HCT116 (cell line): ENCODE measurements at regions not wholly inside any gene's neighbourhood (a gene's known extent, or its start where the extent isn't known, plus 50 kb on each side); places are given as distances from the start of the nearest gene placed in this dataset.
"Not testable (repeated sequence)": the region's sequence is repeated elsewhere in the genome, so short reads cannot be mapped to it uniquely, and the experiment has no call there.

Experiments used
- ATAC-seq: fragments of 200-7000 bp; cut with Tn5 transposase; 2 replicates; pipeline ENCODE4 v1.9.1; 2020; ENCODE audit warnings: mild to moderate bottlenecking, moderate library complexity
- BruUV-seq: library from RNA; stranded (reverse); fragments of 400-500 nt; replicated peaks from 2 replicates; lab custom pipeline; 2021; lab: Mats Ljungman, UMichigan
- CTCF ChIA-PET: fragments of 300-600 bp; sonication (Branson Sonifier 250); formaldehyde crosslinking; loops from one replicate; lab custom pipeline; 2021; ENCODE audit warnings: antibody characterized with exemption; lab: Charles Lee
- POLR2A ChIA-PET: fragments of 300-600, 350-600 bp; sonication (Branson Sonifier 250); formaldehyde crosslinking; loops from one replicate; lab custom pipeline; 2021; ENCODE audit warnings: antibody characterized with exemption; lab: Charles Lee
- RAD21 ChIA-PET, 2 experiments: fragments of 300-600 bp; sonication (Branson Sonifier 250); formaldehyde crosslinking; loops; one replicate each; lab custom pipeline; 2023; ENCODE audit warnings: low total read pairs in 2 of 2; ENCODE audit not compliant: uncharacterized antibody in 2 of 2, unreplicated experiment in 2 of 2, low non-redundant PET in 1 of 2; lab: Charles Lee
- DNase-seq: peaks from one replicate; pipeline ENCODE4 v3.0.0-alpha.2; 2010; ENCODE audit warnings: low read depth, low spot score
- H2AFZ ChIP-seq: fragments of 200-600 bp; shearing (Covaris generic), sonication (generic); 2 replicates; pipeline ENCODE4 v1.6.1; 2017; ENCODE audit warnings: low read depth, mixed run types, mixed read lengths, antibody characterized with exemption, low read length; ENCODE audit not compliant: poor library complexity, severe bottlenecking
- H3K27ac ChIP-seq: 2 replicates; pipeline ENCODE4 v1.5.1; 2012; ENCODE audit warnings: low read depth, low read length
- H3K27me3 ChIP-seq: fragments of 200-600 bp; sonication (generic); 2 replicates; pipeline ENCODE4 v1.6.1; 2016; ENCODE audit warnings: mixed run types, low read length, mixed read lengths; ENCODE audit not compliant: insufficient read depth
- H3K36me3 ChIP-seq, 2 experiments: fragments of 200-500 bp in 1 of 2; fragments of 200-600 bp in 1 of 2; sonication (Bioruptor generic) in 1 of 2; sonication (generic) in 1 of 2; 2 replicates each; pipeline versions ENCODE4 v1.5.1 to v1.6.1; 2014 to 2016; ENCODE audit warnings: low read length in 2 of 2, inconsistent platforms in 1 of 2, mixed read lengths in 1 of 2, mixed run types in 1 of 2; ENCODE audit not compliant: insufficient read depth in 2 of 2, control insufficient read depth in 1 of 2
- H3K4me1 ChIP-seq, 2 experiments: fragments of 200-600 bp in 1 of 2; sonication (generic) in 1 of 2; 2 replicates each; pipeline versions ENCODE4 v1.5.1 to v1.6.1; 2012 to 2017; ENCODE audit warnings: low read length in 2 of 2, inconsistent platforms in 1 of 2, mild to moderate bottlenecking in 1 of 2, mixed read lengths in 1 of 2, mixed run types in 1 of 2, moderate library complexity in 1 of 2; ENCODE audit not compliant: insufficient read depth in 2 of 2, control insufficient read depth in 1 of 2
- H3K4me2 ChIP-seq: fragments of 200-600 bp; sonication (generic); 2 replicates; pipeline ENCODE4 v1.6.1; 2017; ENCODE audit warnings: mixed run types, low read length, mixed read lengths
- H3K4me3 ChIP-seq, 2 experiments: fragments of 200-600 bp in 1 of 2; sonication (generic) in 1 of 2; replicated peaks in 1 of 2; 2 replicates each; pipeline ENCODE4 v1.5.1; 2011 to 2016; ENCODE audit warnings: low read length in 2 of 2, control low read depth in 1 of 2, low read depth in 1 of 2, mild to moderate bottlenecking in 1 of 2, mixed read lengths in 1 of 2, mixed run types in 1 of 2
- H3K79me2 ChIP-seq: fragments of 200-600 bp; sonication (generic); 2 replicates; pipeline ENCODE4 v1.6.1; 2017; ENCODE audit warnings: mild to moderate bottlenecking, mixed run types, low read length, moderate library complexity, mixed read lengths; ENCODE audit not compliant: insufficient read depth
- H3K9ac ChIP-seq: fragments of 200-600 bp; sonication (generic); 2 replicates; pipeline ENCODE4 v1.6.1; 2016; ENCODE audit warnings: low read length, mixed read lengths
- H3K9me2 ChIP-seq: fragments of 200-600 bp; sonication (generic), shearing (Covaris generic); 2 replicates; pipeline ENCODE4 v1.6.1; 2017; ENCODE audit warnings: mixed run types, mild to moderate bottlenecking, moderate library complexity; ENCODE audit not compliant: insufficient read depth
- H3K9me3 ChIP-seq, 2 experiments: fragments of 200-500 bp in 1 of 2; fragments of 200-600 bp in 1 of 2; sonication (Bioruptor generic) in 1 of 2; sonication (generic) in 1 of 2; 2 replicates each; pipeline ENCODE4 v1.6.1; 2014 to 2017; ENCODE audit warnings: low read length in 2 of 2, mixed read lengths in 2 of 2, inconsistent platforms in 1 of 2, low read depth in 1 of 2, mild to moderate bottlenecking in 1 of 2, mixed run types in 1 of 2, moderate library complexity in 1 of 2; ENCODE audit not compliant: control insufficient read depth in 1 of 2, insufficient read depth in 1 of 2
- H4K20me1 ChIP-seq: fragments of 200-600 bp; sonication (generic), shearing (Covaris generic); 2 replicates; pipeline ENCODE4 v1.6.1; 2017; ENCODE audit warnings: mixed run types, mild to moderate bottlenecking, moderate library complexity; ENCODE audit not compliant: insufficient read depth
- FOSL1 ChIP-seq: IDR thresholded peaks from 2 replicates; pipeline ENCODE4 v1.6.1; 2012; ENCODE audit warnings: low read depth
- POLR2A ChIP-seq: IDR thresholded peaks from 2 replicates; pipeline ENCODE4 v1.7.0; 2011; ENCODE audit warnings: borderline replicate concordance; ENCODE audit not compliant: insufficient read depth, insufficient read length; ENCODE audit errors: extremely low read depth
- YY1 ChIP-seq: IDR thresholded peaks from 2 replicates; pipeline ENCODE4 v1.6.1; 2011; ENCODE audit warnings: low read length, low read depth, moderate library complexity, mild to moderate bottlenecking; ENCODE audit not compliant: insufficient replicate concordance; ENCODE audit errors: extremely low read depth
- intact Hi-C: fragments of 100-400 bp; cut with micrococcal nuclease; formaldehyde crosslinking; loops from 2 replicates; pipeline ENCODE4 v1.10.0; 2022
- TF ChIP-seq, protein P1 (sequence below), 3 experiments: fragments of 200-600 bp in 1 of 3; sonication (generic) in 1 of 3; IDR thresholded peaks in 2 of 3; conservative IDR thresholded peaks in 1 of 3; 2 replicates each; pipeline ENCODE4 v1.5.1; 2012 to 2017; ENCODE audit warnings: low read depth in 2 of 3, low read length in 2 of 3, antibody characterized with exemption in 1 of 3, borderline replicate concordance in 1 of 3, control low read depth in 1 of 3, mild to moderate bottlenecking in 1 of 3, mixed read lengths in 1 of 3, mixed run types in 1 of 3, moderate library complexity in 1 of 3; ENCODE audit not compliant: insufficient read depth in 1 of 3
- TF ChIP-seq, protein P2 (sequence below): IDR thresholded peaks from 2 replicates; pipeline ENCODE4 v1.6.1; 2011; ENCODE audit warnings: mild to moderate bottlenecking, low read length, moderate library complexity; ENCODE audit not compliant: insufficient replicate concordance; ENCODE audit errors: extremely low read depth

- TF ChIP-seq, protein P1, sequence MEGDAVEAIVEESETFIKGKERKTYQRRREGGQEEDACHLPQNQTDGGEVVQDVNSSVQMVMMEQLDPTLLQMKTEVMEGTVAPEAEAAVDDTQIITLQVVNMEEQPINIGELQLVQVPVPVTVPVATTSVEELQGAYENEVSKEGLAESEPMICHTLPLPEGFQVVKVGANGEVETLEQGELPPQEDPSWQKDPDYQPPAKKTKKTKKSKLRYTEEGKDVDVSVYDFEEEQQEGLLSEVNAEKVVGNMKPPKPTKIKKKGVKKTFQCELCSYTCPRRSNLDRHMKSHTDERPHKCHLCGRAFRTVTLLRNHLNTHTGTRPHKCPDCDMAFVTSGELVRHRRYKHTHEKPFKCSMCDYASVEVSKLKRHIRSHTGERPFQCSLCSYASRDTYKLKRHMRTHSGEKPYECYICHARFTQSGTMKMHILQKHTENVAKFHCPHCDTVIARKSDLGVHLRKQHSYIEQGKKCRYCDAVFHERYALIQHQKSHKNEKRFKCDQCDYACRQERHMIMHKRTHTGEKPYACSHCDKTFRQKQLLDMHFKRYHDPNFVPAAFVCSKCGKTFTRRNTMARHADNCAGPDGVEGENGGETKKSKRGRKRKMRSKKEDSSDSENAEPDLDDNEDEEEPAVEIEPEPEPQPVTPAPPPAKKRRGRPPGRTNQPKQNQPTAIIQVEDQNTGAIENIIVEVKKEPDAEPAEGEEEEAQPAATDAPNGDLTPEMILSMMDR (IDR thresholded peaks at IDR 0.05 in 2 of 3, conservative IDR thresholded peaks at IDR 0.05 in 1 of 3; ENCODE audit: borderline replicate concordance in 1 of 3, insufficient read depth in 1 of 3, low read depth in 2 of 3, low read length in 2 of 3): no peak
- TF ChIP-seq FOSL1 (no peak), YY1 (no peak)
Observed at GRCh38 chr20:60787276-60787675, 464.8 kb upstream of the CDH4 start (continued).

DNA sequence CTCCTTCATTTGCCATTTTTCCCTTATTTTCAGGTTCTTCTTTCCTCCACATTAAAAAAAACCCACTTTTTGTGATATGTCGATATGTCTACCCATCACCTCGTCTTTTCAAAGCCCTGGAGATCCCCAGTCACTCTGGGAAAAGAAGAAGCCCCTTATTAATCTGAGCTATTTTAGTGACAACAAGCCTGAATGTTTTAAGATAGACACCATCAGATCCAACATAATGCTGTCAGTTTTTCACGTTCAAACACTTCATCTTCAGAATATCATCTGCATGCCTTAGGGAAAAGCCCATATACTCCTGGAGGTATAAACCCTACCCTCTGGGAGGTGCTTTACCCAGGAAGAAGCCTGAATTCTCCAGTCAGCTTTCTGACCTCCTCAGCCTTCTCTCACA lies 464.0 kb upstream of the CDH4 start:
- Histone ChIP-seq H3K27me3 (no peaks in the 10 kb centered on the region), H3K9me3 (peaks cover 5 to 19% of the 10 kb centered on the region in 2 experiments; a peak in 3 of 4 replicates), H3K9me2 (no peaks in the 10 kb centered on the region), H3K4me2 (no peak overlapping the region), H3K79me2 (no peaks in the 10 kb centered on the region), H3K27ac (no peak overlapping the region), H4K20me1 (no peaks in the 10 kb centered on the region), H3K9ac (no peak overlapping the region)
- no peak for DNase-seq
- intact Hi-C loops: no loop called here
- CTCF ChIA-PET: no interaction called here
- BruUV-seq: no TSS peak
- ATAC-seq: no peak
- no peak for TF ChIP-seq POLR2A
- TF ChIP-seq, all 23 proteins: peak for 0
- H3K4me1 ChIP-seq: no peaks in the 10 kb centered on the region
- H2AFZ ChIP-seq: no peak overlapping the region
- ChIA-PET RAD21 (no interaction called here), POLR2A (no interaction called here)
- no peak overlapping the region for H3K4me3 ChIP-seq
- no peaks in the 10 kb centered on the region for H3K36me3 ChIP-seq

GRCh38 chr20:60789399-60789798 lies 462.7 kb upstream of the CDH4 start:
- no peaks in the 10 kb centered on the region for H3K36me3 ChIP-seq
- no peak overlapping the region for H3K27ac ChIP-seq
- POLR2A ChIA-PET: no interaction called here
- RAD21 ChIA-PET: no interaction called here
- BruUV-seq: no TSS peak
- H3K4me1 ChIP-seq: no peaks in the 10 kb centered on the region
- DNase-seq: no peak
- CTCF ChIA-PET: no interaction called here
- H3K27me3 ChIP-seq: no peaks in the 10 kb centered on the region
- H3K4me3 ChIP-seq: no peak overlapping the region
- TF ChIP-seq, protein P2, sequence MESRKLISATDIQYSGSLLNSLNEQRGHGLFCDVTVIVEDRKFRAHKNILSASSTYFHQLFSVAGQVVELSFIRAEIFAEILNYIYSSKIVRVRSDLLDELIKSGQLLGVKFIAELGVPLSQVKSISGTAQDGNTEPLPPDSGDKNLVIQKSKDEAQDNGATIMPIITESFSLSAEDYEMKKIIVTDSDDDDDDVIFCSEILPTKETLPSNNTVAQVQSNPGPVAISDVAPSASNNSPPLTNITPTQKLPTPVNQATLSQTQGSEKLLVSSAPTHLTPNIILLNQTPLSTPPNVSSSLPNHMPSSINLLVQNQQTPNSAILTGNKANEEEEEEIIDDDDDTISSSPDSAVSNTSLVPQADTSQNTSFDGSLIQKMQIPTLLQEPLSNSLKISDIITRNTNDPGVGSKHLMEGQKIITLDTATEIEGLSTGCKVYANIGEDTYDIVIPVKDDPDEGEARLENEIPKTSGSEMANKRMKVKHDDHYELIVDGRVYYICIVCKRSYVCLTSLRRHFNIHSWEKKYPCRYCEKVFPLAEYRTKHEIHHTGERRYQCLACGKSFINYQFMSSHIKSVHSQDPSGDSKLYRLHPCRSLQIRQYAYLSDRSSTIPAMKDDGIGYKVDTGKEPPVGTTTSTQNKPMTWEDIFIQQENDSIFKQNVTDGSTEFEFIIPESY: no peak
- no peaks in the 10 kb centered on the region for H3K9me2 ChIP-seq
- no peak overlapping the region for H2AFZ ChIP-seq
- H3K79me2 ChIP-seq: no peaks in the 10 kb centered on the region
- peaks cover 3 to 15% of the 10 kb centered on the region in 2 experiments; a peak in 2 of 4 replicates for H3K9me3 ChIP-seq
- no peak for ATAC-seq
- no peaks in the 10 kb centered on the region for H4K20me1 ChIP-seq
- no peak overlapping the region for H3K9ac ChIP-seq
- H3K4me2 ChIP-seq: no peak overlapping the region
- intact Hi-C loops: no loop called here

DNA sequence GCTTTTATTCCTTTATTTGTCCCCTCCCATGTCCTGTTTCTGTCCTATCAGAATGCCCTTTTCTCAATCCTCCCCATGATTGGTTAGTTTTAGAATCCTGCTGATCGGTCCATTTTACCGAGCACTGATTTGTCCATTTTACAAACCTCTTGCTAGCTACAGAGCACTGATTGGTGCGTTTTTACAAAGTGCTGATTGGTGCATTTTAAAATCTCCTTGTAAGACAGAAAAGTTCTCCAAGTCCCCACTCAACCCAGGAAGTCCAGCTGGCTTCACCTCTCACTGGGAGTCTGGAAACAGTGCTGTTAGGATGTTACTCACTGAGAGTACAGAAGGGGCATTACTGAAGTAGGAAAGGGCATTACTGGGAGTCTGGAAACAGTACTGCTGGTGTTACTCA lies 461.7 kb upstream of the CDH4 start:
- H3K9me3 ChIP-seq: peaks cover 7 to 15% of the 10 kb centered on the region in 2 experiments; a peak in 2 of 4 replicates
- H4K20me1 ChIP-seq, ATAC-seq, H3K36me3 ChIP-seq, CTCF ChIA-PET, DNase-seq, H3K4me3 ChIP-seq, H3K79me2 ChIP-seq, H3K4me2 ChIP-seq, BruUV-seq, intact Hi-C loops, H2AFZ ChIP-seq, H3K4me1 ChIP-seq, POLR2A ChIA-PET, H3K27me3 ChIP-seq, H3K27ac ChIP-seq, H3K9ac ChIP-seq, H3K9me2 ChIP-seq, RAD21 ChIA-PET: not testable (repeated sequence)
